CD4-positive, alpha-beta T cell treated with Interleukin-15 for 1 hour (primary cell): ENCODE measurements at regions not wholly inside any gene's neighbourhood (a gene's known extent, or its start where the extent isn't known, plus 50 kb on each side); places are given as distances from the start of the nearest gene placed in this dataset.
"Not testable (repeated sequence)": the region's sequence is repeated elsewhere in the genome, so short reads cannot be mapped to it uniquely, and the experiment has no call there.

Experiments
- DNase-seq: peaks from one replicate; pipeline ENCODE4 v3.0.0-alpha.2; 2020

DNA sequence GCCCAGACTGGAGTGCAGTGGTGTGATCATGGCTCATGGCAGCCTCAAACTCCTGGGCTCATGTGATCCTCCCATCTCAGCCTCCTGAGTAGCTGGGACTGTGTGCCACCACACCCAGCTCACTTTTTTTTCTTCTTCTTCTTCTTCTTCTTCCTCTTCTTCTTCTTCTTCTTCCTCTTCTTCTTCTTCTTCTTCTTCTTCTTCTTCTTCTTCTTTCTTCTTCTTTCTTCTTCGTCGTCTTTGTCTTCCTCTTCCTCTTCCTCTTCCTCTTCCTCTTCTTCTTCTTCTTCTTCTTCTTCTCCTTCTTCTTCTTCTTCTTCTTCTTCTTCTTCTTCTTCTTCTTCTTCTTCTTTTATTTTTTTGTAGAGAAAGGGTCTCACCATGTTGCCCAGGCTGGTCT is 78.8 kb upstream of the RPH3A start:
- DNase-seq, result not testable (repeated sequence)

DNA sequence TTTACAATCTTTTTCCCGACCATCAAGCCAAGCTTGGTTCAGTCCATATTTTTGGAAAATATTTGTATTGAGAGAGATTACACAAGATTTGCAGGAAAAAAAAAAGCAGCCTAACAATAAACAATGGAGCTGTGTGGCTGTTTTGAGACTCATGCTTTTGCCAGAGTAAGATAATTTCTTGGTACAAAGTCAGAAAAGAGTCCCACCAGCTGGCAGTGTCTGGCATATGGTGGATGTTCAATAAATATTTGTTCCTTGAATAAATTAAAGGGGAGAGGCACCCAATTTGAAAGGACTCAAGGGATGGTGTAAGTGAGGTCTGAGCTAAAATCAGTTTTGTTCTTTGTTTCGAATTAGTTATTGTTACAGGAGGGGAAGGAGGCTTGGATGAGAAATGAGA is 78.1 kb upstream of the RPH3A start:
- no peak for DNase-seq

DNA sequence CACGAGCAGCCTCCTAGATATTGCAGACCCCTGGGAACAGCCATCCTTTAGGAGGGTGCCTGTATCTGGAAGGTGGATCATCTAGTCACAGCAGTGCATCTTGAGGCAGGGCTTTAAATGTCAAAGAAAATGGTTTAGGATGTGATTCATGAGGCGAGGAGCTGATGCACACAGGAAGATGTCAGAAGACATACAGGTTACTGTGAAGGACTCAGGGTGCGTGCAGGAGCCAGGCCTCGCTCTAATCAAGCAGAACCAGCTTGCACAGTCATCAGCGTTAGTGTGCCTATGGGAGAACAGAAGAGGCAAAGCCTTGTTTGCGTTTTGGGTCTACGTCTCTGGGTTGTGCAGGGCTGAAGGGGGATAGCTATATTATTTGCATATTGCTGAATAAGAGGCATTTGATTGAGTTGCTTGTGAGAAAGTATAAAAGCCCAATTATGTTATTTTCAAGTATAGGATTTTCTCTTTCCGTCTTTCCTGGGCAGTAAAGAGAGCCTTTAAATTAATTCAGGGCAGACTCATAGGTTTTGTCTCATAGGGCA is 77.3 kb upstream of the RPH3A start:
- no peak for DNase-seq

DNA sequence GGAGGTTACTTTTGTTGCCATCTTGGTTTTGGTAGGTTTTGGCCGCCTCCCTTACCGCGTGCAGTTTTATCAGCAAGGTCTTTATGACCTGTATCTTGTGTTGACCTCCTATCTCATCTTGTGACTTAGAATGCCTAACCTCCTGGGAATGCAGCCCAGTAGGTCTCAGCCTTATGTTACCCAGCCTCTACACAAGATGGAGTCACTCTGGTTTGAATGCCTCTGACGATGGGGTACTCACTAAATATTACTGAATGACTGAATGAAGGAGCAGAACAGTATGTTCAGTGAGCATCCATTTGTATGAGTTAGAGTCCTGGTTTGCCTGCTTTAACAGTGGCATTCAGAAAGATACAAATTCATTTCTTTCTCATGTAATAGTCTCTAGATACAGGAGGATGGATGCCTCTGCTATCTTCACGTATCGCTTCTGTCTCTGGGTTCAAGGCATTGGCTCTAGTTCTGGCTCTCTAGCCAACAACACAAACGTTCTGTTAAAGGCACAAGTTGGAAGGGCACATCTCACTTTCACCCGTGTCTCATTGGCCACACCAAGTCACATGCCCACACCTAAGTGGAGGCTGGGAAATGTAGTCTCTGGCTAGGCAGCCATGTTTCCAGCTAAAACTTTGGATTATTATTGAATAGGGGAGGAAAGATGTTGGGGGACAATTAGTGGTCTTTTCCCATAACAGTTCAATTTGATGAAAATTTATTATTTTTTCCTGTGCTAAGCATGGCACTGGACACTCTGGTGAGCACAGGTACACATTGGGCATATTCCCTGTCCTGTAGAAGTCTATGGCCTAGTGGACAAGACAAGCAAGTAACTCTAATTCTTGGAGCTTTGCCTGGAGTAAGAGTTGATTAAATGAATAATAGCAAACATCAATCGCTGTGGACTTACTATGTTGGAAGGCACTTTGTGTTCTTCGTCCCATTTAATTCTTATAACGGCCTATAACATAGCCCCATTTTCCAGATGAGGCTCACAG is 75.2 kb upstream of the RPH3A start:
- no peak for DNase-seq

DNA sequence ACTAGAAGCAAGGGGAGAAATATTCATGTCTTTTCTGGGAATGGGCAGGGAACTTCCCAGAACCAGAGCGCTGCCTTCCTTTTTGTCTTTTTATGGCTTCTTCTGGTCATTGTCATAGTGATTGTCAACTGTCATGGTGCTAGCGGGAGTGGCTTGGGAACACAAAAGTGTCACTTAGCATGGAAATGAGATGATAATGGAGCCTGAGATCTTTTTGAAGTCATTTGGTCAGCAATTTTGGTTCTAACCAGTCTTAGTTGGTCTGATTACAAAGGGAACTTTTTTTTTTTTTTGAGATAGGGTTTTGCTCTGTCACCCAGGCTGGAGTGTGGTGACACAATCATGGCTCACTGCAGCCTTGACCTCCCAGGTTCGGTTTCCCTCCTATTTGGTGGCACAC is 62.7 kb upstream of the RPH3A start:
- DNase-seq, result no peak

DNA sequence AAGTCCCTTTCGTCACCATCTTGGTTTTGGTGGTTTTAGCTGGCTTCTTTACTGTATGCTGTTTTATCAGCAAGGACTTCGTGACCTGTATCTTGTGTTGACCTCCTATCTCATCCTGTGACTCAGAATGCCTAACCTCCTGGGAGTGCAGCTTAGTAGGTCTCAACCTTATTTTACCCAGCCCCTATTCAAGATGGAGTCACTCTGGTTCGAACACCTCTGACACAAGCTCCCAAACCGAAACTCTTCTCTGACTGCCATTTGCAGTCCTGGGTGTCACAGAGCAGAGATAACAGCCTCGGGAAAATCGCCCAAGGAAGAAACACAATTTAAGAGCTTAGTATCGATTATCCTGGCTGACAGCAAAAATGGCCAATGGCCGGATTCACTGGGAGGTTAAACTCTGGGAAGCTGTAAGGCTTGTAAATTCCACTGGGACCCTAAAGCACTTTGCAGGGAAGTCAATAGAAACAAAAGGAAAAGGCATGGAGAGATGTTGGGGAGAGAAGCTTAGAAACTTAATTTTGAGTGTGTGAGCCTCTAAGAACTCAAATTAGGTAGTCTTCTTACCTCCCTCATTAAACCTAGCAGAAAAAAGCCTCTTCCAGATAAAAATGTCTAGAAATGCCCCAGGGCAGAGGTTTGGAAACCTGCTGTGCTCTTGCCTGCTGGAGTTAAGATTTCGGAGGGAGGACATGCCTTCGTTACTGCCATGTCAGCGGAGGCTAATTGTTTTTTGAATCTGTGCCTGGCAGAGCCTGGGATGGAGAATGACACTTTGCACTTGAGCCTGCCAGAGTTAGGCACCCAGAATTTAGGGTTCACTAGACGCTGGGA is 56.5 kb upstream of the RPH3A start:
- no peak for DNase-seq

DNA sequence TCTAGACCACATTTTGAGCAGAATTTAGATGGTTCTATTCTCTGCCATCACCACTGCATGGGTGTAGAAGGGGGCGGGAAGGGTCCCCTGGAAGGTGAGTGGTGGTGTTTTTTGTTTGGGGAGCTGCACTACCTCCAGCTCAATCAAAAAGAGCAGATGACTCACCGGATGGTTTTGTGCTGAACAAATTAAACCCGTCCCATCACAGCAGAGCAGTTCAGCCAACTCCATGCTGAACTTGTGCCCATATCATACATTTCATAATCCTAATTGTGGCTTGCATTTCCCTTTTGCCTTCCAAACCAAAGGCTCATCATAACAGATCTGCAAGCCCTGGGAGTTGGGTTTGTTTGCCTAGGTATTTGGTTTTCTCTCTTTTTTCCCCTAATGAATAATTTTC is 53.0 kb upstream of the RPH3A start:
- DNase-seq, result no peak

DNA sequence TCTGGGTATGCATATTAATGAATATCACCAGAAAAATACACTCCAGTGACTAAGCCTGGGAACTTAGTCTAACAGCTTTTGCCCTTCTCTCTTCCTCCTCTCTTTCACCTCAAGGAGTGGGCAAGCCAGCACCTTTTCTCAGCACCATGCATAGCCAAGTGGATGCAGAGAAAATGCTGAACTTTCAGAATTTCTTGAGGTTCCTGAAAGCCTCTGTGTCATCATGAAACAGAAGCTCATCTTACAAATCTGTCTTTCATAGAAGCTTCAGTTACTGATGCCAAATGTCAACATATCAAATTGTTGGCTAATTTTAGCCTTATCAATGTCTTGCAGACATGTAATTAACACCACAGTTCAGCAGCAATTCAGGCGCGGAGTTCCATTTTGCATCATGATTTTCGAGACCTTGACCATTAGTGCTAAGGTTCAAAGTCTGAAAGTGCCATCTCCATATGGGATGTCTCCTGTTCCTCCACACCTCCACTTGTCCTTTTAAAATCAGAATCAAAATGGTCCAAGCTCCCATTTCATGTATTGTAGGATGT is 51.1 kb upstream of the RPH3A start:
- DNase-seq, result no peak

DNA sequence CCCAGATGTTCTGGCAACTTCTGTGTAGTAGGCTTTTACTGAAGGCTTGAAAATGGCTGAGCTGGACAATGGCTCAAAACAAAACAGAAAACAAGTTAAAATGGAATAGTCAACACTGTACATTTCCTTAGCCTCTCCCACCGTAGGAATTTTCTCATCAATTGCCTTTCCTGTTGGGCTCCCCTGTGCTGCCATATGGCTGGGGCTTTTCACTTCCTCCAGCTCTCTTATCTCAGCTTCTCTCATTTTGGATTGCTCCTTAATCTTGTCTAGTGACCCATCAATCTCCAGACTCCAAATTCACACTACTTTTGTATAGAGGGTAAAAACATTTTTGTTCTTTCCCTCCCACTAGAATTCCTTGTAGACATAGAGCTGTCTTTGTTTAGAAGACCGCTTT is 50.4 kb upstream of the RPH3A start:
- DNase-seq, result no peak
